ENCODE measurements at regions not wholly inside any gene's neighbourhood (a gene's known extent, or its start where the extent isn't known, plus 50 kb on each side); places are given as distances from the start of the nearest gene placed in this dataset.

DNA sequence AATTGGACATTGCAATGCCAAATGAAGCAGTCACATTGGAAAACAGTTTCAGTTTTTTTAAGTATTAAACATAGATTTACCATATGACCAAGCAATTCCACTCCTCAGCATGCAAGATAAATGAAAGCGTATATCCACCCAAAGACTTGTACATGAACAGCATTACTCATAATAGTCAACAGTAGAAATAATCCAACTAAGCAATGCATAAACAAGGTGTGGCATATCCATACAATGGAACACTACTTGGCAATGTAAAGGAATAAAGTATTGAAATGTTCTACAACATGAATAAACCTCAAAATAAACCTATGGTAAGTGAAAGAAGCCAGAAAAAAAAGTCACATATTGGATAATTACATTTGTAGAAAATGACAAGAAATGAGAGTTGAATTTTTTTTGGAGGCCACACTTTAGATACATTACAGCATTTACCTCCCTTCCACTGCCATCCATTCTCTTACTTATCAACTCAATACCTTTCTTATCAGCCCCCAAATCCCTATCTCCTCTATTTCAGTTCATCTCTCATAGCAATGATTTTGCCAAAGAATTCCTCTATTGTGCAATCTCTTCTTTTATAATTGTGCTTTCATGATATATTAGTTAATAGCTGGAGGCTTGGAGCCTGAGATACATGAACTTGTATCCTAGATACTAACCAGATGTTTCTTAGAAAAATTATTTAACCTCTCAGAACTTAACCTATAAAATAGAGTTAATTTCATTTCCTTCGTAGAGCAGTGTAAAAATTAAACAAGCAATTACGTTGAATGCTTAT, 414.2 kb upstream of the C1orf87 start:
- TF ChIP-seq, protein P1, sequence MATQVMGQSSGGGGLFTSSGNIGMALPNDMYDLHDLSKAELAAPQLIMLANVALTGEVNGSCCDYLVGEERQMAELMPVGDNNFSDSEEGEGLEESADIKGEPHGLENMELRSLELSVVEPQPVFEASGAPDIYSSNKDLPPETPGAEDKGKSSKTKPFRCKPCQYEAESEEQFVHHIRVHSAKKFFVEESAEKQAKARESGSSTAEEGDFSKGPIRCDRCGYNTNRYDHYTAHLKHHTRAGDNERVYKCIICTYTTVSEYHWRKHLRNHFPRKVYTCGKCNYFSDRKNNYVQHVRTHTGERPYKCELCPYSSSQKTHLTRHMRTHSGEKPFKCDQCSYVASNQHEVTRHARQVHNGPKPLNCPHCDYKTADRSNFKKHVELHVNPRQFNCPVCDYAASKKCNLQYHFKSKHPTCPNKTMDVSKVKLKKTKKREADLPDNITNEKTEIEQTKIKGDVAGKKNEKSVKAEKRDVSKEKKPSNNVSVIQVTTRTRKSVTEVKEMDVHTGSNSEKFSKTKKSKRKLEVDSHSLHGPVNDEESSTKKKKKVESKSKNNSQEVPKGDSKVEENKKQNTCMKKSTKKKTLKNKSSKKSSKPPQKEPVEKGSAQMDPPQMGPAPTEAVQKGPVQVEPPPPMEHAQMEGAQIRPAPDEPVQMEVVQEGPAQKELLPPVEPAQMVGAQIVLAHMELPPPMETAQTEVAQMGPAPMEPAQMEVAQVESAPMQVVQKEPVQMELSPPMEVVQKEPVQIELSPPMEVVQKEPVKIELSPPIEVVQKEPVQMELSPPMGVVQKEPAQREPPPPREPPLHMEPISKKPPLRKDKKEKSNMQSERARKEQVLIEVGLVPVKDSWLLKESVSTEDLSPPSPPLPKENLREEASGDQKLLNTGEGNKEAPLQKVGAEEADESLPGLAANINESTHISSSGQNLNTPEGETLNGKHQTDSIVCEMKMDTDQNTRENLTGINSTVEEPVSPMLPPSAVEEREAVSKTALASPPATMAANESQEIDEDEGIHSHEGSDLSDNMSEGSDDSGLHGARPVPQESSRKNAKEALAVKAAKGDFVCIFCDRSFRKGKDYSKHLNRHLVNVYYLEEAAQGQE (IDR thresholded peaks at IDR 0.05): no peak
- TF ChIP-seq FOXA1 (IDR thresholded peaks at IDR 0.05): no peak

DNA sequence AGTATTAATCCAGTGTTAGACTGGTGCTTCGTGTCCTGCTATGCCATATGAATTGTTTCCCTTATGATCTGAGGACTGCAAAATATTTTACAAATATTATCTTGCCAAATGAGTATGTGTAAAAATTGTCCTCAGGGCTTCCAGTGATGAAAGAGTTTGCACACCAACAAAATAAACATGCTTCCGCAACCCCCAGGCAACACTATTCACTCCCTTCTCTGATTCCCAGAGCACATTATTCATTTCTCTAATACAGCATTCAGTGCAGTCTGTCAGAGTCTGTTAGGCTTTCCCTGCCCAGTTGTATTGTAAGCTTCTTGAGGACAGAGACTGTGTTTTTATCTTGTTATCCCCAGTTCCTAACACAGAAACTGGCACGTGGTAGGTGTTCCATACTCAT, 409.9 kb upstream of the C1orf87 start:
- H3K4me3 ChIP-seq (ENCODE audit: low read depth in 1 of 3, low read length in 3 of 3): no peak overlapping the region
- peaks cover 0 to 6% (median 2%) of the 10 kb centered on the region in 4 donors for H3K9me3 ChIP-seq (ENCODE audit: control insufficient read depth in 4 of 4, low read length in 3 of 4)
- no peak for DNase-seq (ENCODE audit: low spot score)
- H3K9ac ChIP-seq (ENCODE audit: low read depth in 1 of 2, low read length in 2 of 2): no peak overlapping the region
- no peak overlapping the region for H3K27ac ChIP-seq (ENCODE audit: low read depth in 1 of 2, low read length in 2 of 2)
- no peaks in the 10 kb centered on the region for H3K36me3 ChIP-seq (ENCODE audit: control insufficient read depth in 4 of 4, insufficient read depth in 3 of 4, low read depth in 1 of 4, low read length in 3 of 4)
- TF ChIP-seq FOXA2 (IDR thresholded peaks at IDR 0.05): no peak
- TF ChIP-seq, protein P2, sequence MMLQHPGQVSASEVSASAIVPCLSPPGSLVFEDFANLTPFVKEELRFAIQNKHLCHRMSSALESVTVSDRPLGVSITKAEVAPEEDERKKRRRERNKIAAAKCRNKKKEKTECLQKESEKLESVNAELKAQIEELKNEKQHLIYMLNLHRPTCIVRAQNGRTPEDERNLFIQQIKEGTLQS (IDR thresholded peaks at IDR 0.05): no peak
- TF ChIP-seq JUND (IDR thresholded peaks at IDR 0.05): no peak
- TF ChIP-seq RXRA (IDR thresholded peaks at IDR 0.05): no peak
- TF ChIP-seq TAF1 (conservative IDR thresholded peaks at IDR 0.05): no peak
- TF ChIP-seq SP1 (IDR thresholded peaks at IDR 0.05): no peak
- TF ChIP-seq, protein P3, sequence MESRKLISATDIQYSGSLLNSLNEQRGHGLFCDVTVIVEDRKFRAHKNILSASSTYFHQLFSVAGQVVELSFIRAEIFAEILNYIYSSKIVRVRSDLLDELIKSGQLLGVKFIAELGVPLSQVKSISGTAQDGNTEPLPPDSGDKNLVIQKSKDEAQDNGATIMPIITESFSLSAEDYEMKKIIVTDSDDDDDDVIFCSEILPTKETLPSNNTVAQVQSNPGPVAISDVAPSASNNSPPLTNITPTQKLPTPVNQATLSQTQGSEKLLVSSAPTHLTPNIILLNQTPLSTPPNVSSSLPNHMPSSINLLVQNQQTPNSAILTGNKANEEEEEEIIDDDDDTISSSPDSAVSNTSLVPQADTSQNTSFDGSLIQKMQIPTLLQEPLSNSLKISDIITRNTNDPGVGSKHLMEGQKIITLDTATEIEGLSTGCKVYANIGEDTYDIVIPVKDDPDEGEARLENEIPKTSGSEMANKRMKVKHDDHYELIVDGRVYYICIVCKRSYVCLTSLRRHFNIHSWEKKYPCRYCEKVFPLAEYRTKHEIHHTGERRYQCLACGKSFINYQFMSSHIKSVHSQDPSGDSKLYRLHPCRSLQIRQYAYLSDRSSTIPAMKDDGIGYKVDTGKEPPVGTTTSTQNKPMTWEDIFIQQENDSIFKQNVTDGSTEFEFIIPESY (IDR thresholded peaks at IDR 0.05): no peak
- TF ChIP-seq NR2F2 (IDR thresholded peaks at IDR 0.05): no peak
- no peak for TF ChIP-seq EGR1 (IDR thresholded peaks at IDR 0.05; ENCODE audit: low read depth in 2 of 2)
- TF ChIP-seq FOXA1 (IDR thresholded peaks at IDR 0.05): no peak
- TF ChIP-seq, protein P4, sequence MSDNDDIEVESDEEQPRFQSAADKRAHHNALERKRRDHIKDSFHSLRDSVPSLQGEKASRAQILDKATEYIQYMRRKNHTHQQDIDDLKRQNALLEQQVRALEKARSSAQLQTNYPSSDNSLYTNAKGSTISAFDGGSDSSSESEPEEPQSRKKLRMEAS (IDR thresholded peaks at IDR 0.05): no peak
- TF ChIP-seq YY1 (IDR thresholded peaks at IDR 0.05): no peak
- peaks cover 0 to 3% (median 0%) of the 10 kb centered on the region in 4 donors for H3K27me3 ChIP-seq (ENCODE audit: control insufficient read depth in 4 of 4, insufficient read depth in 4 of 4, low read length in 3 of 4)
- no peaks in the 10 kb centered on the region for H3K4me1 ChIP-seq (ENCODE audit: control insufficient read depth in 4 of 4, insufficient read depth in 4 of 4, low read length in 3 of 4)
- 59% methylated on average over 3 of the region's 3 CpGs for WGBS

More for the DNA sequence above, 414.2 kb upstream of the C1orf87 start:
- Histone ChIP-seq H3K9me3 (ENCODE audit: control insufficient read depth in 4 of 4, low read length in 3 of 4) (no peaks in the 10 kb centered on the region), H3K9ac (ENCODE audit: low read depth in 1 of 2, low read length in 2 of 2) (no peak overlapping the region), H3K4me1 (ENCODE audit: control insufficient read depth in 4 of 4, insufficient read depth in 4 of 4, low read length in 3 of 4) (no peaks in the 10 kb centered on the region), H3K27me3 (ENCODE audit: control insufficient read depth in 4 of 4, insufficient read depth in 4 of 4, low read length in 3 of 4) (peaks cover 0 to 3% (median 0%) of the 10 kb centered on the region in 4 donors), H3K36me3 (ENCODE audit: control insufficient read depth in 4 of 4, insufficient read depth in 3 of 4, low read depth in 1 of 4, low read length in 3 of 4) (no peaks in the 10 kb centered on the region), H3K4me3 (ENCODE audit: low read depth in 1 of 3, low read length in 3 of 3) (no peak overlapping the region), H3K27ac (ENCODE audit: low read depth in 1 of 2, low read length in 2 of 2) (no peak overlapping the region)
- DNase-seq (ENCODE audit: low spot score): no peak
- 90% methylated on average over 3 of the region's 3 CpGs for WGBS
